ENCODE measurements at regions not wholly inside any gene's neighbourhood (a gene's known extent, or its start where the extent isn't known, plus 50 kb on each side); places are given as distances from the start of the nearest gene placed in this dataset.

DNA sequence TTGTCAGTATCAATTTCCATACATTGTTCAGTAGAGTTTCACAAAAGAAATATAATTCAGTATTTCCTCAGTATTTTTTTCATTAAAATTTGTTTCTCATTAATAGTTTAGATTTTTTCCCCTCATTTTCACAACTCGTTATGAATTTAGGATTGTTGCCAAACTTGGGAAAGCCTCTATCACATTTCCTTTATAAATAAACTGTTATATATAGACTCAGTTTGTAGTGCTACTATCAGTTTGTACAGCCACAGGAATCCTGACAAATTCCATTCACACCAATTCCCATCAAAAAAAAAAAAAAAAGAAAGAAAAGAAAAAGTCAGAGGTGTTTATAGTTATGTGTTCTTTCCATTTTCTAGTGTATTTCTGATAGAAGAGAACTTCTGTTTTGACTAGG, 123.3 kb upstream of the DCC start:
- no peak overlapping the region for H3K27ac Mint-ChIP-seq (ENCODE audit: unreplicated experiment)
- H3K4me1 Mint-ChIP-seq, result no peaks in the 10 kb centered on the region
- H3K27me3 Mint-ChIP-seq (ENCODE audit: low read depth), result no peaks in the 10 kb centered on the region
- TF ChIP-seq, protein P1, sequence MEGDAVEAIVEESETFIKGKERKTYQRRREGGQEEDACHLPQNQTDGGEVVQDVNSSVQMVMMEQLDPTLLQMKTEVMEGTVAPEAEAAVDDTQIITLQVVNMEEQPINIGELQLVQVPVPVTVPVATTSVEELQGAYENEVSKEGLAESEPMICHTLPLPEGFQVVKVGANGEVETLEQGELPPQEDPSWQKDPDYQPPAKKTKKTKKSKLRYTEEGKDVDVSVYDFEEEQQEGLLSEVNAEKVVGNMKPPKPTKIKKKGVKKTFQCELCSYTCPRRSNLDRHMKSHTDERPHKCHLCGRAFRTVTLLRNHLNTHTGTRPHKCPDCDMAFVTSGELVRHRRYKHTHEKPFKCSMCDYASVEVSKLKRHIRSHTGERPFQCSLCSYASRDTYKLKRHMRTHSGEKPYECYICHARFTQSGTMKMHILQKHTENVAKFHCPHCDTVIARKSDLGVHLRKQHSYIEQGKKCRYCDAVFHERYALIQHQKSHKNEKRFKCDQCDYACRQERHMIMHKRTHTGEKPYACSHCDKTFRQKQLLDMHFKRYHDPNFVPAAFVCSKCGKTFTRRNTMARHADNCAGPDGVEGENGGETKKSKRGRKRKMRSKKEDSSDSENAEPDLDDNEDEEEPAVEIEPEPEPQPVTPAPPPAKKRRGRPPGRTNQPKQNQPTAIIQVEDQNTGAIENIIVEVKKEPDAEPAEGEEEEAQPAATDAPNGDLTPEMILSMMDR (conservative IDR thresholded peaks at IDR 0.05), result no peak
- H3K36me3 Mint-ChIP-seq (ENCODE audit: low read depth), result no peaks in the 10 kb centered on the region
- no peak for DNase-seq (ENCODE audit: low read depth, low spot score)
- H3K9me3 Mint-ChIP-seq, result no peaks in the 10 kb centered on the region
- H3K4me3 Mint-ChIP-seq, result no peak overlapping the region

DNA sequence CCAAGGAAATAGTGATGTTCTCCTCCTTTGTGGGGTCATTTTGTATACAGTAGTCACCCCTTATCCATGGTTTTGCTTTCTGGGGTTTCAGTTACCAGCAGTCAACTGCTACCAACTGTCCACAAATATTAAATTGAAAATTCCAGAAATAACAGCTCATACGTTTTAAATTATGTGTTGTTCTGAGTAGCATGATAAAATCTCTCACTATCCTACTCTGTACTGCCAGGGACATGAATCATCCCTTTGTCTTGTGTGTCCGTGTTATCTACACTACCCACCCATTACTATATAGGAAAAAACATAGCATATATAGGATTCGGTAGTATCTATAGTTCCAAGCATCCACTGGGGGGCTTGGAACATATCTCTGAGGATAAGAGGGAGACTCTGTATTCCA, 120.9 kb upstream of the DCC start:
- Mint-ChIP-seq H3K36me3 (ENCODE audit: low read depth) (no peaks in the 10 kb centered on the region), H3K27ac (ENCODE audit: unreplicated experiment) (no peak overlapping the region), H3K4me3 (no peak overlapping the region), H3K27me3 (ENCODE audit: low read depth) (no peaks in the 10 kb centered on the region), H3K9me3 (no peaks in the 10 kb centered on the region), H3K4me1 (no peaks in the 10 kb centered on the region)
- TF ChIP-seq, protein P1 (conservative IDR thresholded peaks at IDR 0.05), result no peak
- DNase-seq (ENCODE audit: low read depth, low spot score), result no peak

DNA sequence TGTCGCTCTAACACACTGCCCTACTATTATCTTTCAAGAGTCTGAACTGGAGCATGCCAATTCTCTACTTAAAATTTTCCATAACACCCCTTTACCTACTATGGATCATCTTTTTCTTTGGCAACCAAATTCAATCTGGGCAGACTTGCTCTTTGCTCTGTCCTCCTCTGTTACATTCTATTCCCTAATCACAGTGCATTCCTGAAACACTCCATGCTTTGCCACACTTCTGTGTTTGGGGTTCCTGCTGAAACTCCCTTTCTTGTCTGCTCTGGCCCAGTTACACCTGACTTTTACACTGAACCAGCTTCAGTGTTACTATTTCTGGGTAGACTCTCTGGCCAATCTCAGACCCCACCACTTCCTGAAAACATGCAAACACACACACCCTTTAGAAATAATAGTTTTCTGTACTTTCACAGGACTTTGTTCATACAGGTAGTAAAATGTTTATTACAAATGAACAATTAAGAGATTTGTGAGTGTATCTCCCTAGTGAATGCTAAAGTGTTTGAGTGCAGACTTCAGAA, 119.9 kb upstream of the DCC start:
- no peaks in the 10 kb centered on the region for H3K36me3 Mint-ChIP-seq (ENCODE audit: low read depth)
- TF ChIP-seq, protein P1 (conservative IDR thresholded peaks at IDR 0.05), result no peak
- H3K4me3 Mint-ChIP-seq, result no peak overlapping the region
- no peaks in the 10 kb centered on the region for H3K27me3 Mint-ChIP-seq (ENCODE audit: low read depth)
- H3K9me3 Mint-ChIP-seq, result no peaks in the 10 kb centered on the region
- DNase-seq (ENCODE audit: low read depth, low spot score), result no peak
- H3K4me1 Mint-ChIP-seq, result no peaks in the 10 kb centered on the region
- no peak overlapping the region for H3K27ac Mint-ChIP-seq (ENCODE audit: unreplicated experiment)

DNA sequence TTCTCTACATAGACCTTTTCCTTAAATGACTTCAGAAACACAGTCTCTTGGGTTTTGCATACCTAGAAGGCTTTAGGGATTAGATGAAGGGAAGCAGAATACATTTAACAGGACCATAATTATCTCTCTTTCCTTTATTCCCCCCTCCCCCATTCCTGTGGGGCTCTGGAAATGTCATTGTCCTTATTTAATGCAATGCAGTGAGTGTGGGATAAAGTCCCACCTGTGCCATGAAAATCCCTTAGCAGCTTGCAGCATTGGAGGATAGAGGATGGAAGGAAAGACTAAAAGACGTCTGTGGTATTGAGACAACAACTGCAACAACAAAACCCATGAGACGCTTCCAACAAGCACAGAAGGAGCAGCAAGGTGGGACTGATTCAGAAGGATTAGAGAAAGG, 117.8 kb upstream of the DCC start:
- no peaks in the 10 kb centered on the region for H3K27me3 Mint-ChIP-seq (ENCODE audit: low read depth)
- DNase-seq (ENCODE audit: low read depth, low spot score), result no peak
- H3K36me3 Mint-ChIP-seq (ENCODE audit: low read depth), result no peaks in the 10 kb centered on the region
- H3K4me3 Mint-ChIP-seq, result no peak overlapping the region
- H3K27ac Mint-ChIP-seq (ENCODE audit: unreplicated experiment), result no peak overlapping the region
- no peaks in the 10 kb centered on the region for H3K4me1 Mint-ChIP-seq
- no peaks in the 10 kb centered on the region for H3K9me3 Mint-ChIP-seq
- TF ChIP-seq, protein P1 (conservative IDR thresholded peaks at IDR 0.05), result no peak

DNA sequence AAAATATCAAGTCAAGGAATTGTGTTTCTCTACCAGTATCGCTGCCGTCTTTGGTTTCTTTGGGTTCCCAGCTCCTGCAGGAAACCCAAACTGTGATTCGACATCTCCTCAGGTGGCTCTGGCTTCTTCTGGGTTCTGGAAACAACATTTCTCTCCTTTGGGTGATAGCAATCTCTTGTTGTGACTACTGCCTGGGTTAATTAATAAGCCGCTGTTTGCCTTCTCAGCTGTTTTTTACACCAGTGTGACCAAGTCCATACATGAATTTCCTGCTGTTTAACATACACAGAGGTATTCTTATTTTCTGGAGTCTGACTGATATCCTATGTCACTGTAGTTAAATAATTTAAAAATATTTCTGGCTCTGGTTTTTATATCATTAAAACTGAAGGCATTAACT, 112.5 kb upstream of the DCC start:
- H3K9me3 Mint-ChIP-seq, result no peaks in the 10 kb centered on the region
- DNase-seq (ENCODE audit: low read depth, low spot score), result no peak
- no peak overlapping the region for H3K27ac Mint-ChIP-seq (ENCODE audit: unreplicated experiment)
- H3K4me1 Mint-ChIP-seq, result peaks cover 4% of the 10 kb centered on the region
- no peaks in the 10 kb centered on the region for H3K27me3 Mint-ChIP-seq (ENCODE audit: low read depth)
- H3K36me3 Mint-ChIP-seq (ENCODE audit: low read depth), result no peaks in the 10 kb centered on the region
- H3K4me3 Mint-ChIP-seq, result no peak overlapping the region
- TF ChIP-seq, protein P1 (conservative IDR thresholded peaks at IDR 0.05), result no peak

DNA sequence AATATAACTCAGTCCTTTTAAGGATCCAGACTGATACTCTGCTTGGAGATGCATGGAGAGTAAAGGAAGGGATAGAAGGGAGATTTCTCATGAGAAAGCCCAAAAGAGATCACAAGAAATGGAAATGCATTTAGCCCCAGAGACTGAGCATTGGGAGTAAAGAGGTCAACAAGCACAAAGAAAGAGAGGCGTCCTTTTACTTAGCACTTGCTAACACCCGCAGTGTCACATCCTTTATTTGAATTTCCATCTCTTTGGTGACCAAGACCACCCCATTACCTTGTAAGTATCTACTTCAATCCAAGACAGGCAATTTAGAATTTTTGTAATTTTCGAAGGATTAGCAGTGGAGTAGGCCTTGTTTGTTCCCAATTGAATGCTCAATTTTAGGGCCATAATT, 111.8 kb upstream of the DCC start:
- TF ChIP-seq, protein P1 (conservative IDR thresholded peaks at IDR 0.05), result no peak
- peaks cover 4% of the 10 kb centered on the region for H3K4me1 Mint-ChIP-seq
- no peaks in the 10 kb centered on the region for H3K27me3 Mint-ChIP-seq (ENCODE audit: low read depth)
- H3K9me3 Mint-ChIP-seq, result no peaks in the 10 kb centered on the region
- no peak overlapping the region for H3K27ac Mint-ChIP-seq (ENCODE audit: unreplicated experiment)
- H3K4me3 Mint-ChIP-seq, result no peak overlapping the region
- DNase-seq (ENCODE audit: low read depth, low spot score), result no peak
- H3K36me3 Mint-ChIP-seq (ENCODE audit: low read depth), result no peaks in the 10 kb centered on the region
